Body of pancreas (tissue), 4 donors: ENCODE measurements at regions not wholly inside any gene's neighbourhood (a gene's known extent, or its start where the extent isn't known, plus 50 kb on each side); places are given as distances from the start of the nearest gene placed in this dataset.
A peak's percentile ranks its signal among the peaks of the same experiment; 100 is the strongest.

Experiments used
- ATAC-seq: fragments of 150-250 bp; one replicate; pipeline ENCODE4 v1.9.1; 2016
- DNase-seq, 4 donors: peaks; one replicate each; pipeline ENCODE4 v3.0.0-alpha.2; 2019
- H3K27ac ChIP-seq, 4 donors: fragments of 200-600 bp; sonication (generic); 1 replicate in 3 of 4; 2 replicates in 1 of 4; pipeline versions ENCODE4 v1.5.1 to v1.6.1; 2016 to 2019; ENCODE audit warnings: mild to moderate bottlenecking in 1 of 4, mixed read lengths in 1 of 4, moderate library complexity in 1 of 4
- H3K27me3 ChIP-seq, 2 donors: fragments of 200-600 bp; sonication (generic); one replicate each; pipeline ENCODE4 v1.6.0; 2016; ENCODE audit warnings: mild to moderate bottlenecking in 1 of 2
- H3K36me3 ChIP-seq, 2 donors: fragments of 200-600 bp; sonication (generic); replicated peaks in 1 of 2; 2 replicates each; pipeline ENCODE4 v1.5.1; 2016; ENCODE audit warnings: low read depth in 2 of 2; ENCODE audit not compliant: insufficient read depth in 1 of 2
- H3K4me1 ChIP-seq: fragments of 200-600 bp; sonication (generic); one replicate; pipeline ENCODE4 v1.6.0; 2016
- H3K4me3 ChIP-seq, 2 donors: fragments of 200-600 bp; sonication (generic); 1 replicate in 1 of 2; 2 replicates in 1 of 2; pipeline ENCODE4 v1.5.1; 2016 to 2019
- H3K9me3 ChIP-seq, 3 donors: fragments of 200-600 bp; sonication (generic); 1 replicate in 2 of 3; 2 replicates in 1 of 3; pipeline ENCODE4 v1.5.1; 2016
- CTCF ChIP-seq, 7 experiments: fragments of 450-650 bp in 4 of 7; fragments of 200-600 bp in 3 of 7; sonication (generic) in 3 of 7; IDR thresholded peaks; one replicate each; pipeline ENCODE4 v1.5.1; 2016 to 2019; ENCODE audit warnings: antibody characterized with exemption in 7 of 7
- POLR2A ChIP-seq, 3 donors: fragments of 450-650 bp; IDR thresholded peaks; one replicate each; pipeline ENCODE4 v1.6.1; 2016; ENCODE audit warnings: antibody characterized with exemption in 3 of 3, mild to moderate bottlenecking in 2 of 3
- WGBS, 2 donors: methylation state at CpG; one replicate each; pipeline ENCODE4 v1.1.5; 2017; 5-methylcytosine and 5-hydroxymethylcytosine counted together
- intact Hi-C: fragments of 100-400 bp; cut with DNase I; formaldehyde crosslinking; loops from one replicate; pipeline ENCODE4 v1.15.1; 2023

GRCh38 chr14:53412819-53413675 lies 259.9 kb upstream of the DDHD1 start:
- intact Hi-C loops, result no loop called here
- H3K36me3 ChIP-seq, result no peaks in the 10 kb centered on the region
- DNase-seq, result no peak
- TF ChIP-seq CTCF (IDR thresholded peaks at IDR 0.05) (peak in 1 of 7 experiments; percentile 17), POLR2A (IDR thresholded peaks at IDR 0.05) (no peak)
- no peak for ATAC-seq
- no peak overlapping the region for H3K27ac ChIP-seq
- H3K4me3 ChIP-seq, result no peak overlapping the region
- H3K27me3 ChIP-seq, result no peaks in the 10 kb centered on the region
- no peaks in the 10 kb centered on the region for H3K9me3 ChIP-seq
- no peaks in the 10 kb centered on the region for H3K4me1 ChIP-seq
- 45 to 52% methylated on average over 1 of the region's 1 CpG for WGBS, 2 donors

GRCh38 chr14:53411125-53411524 lies 258.0 kb upstream of the DDHD1 start:
- no peak for DNase-seq
- TF ChIP-seq POLR2A (IDR thresholded peaks at IDR 0.05), result no peak
- TF ChIP-seq CTCF (IDR thresholded peaks at IDR 0.05), result no peak
- 55 to 78% methylated on average over 4 of the region's 4 CpGs for WGBS, 2 donors
- H3K36me3 ChIP-seq, result no peaks in the 10 kb centered on the region
- intact Hi-C loops, result no loop called here
- H3K4me1 ChIP-seq, result no peaks in the 10 kb centered on the region
- H3K4me3 ChIP-seq, result no peak overlapping the region
- no peaks in the 10 kb centered on the region for H3K27me3 ChIP-seq
- H3K27ac ChIP-seq, result no peak overlapping the region
- H3K9me3 ChIP-seq, result no peaks in the 10 kb centered on the region
- no peak for ATAC-seq

GRCh38 chr14:53409969-53410368 lies 256.8 kb upstream of the DDHD1 start:
- H3K27ac ChIP-seq, result no peak overlapping the region
- H3K4me1 ChIP-seq, result no peaks in the 10 kb centered on the region
- H3K36me3 ChIP-seq, result no peaks in the 10 kb centered on the region
- no peaks in the 10 kb centered on the region for H3K27me3 ChIP-seq
- no peak for ATAC-seq
- whole genome bisulfite sequencing, 2 donors, result 73 to 74% methylated on average over 4 of the region's 4 CpGs
- no peak for DNase-seq
- no peak overlapping the region for H3K4me3 ChIP-seq
- TF ChIP-seq POLR2A (IDR thresholded peaks at IDR 0.05), result no peak
- TF ChIP-seq CTCF (IDR thresholded peaks at IDR 0.05), result no peak
- no peaks in the 10 kb centered on the region for H3K9me3 ChIP-seq
- intact Hi-C loops, result no loop called here

GRCh38 chr14:53409289-53409688 lies 256.2 kb upstream of the DDHD1 start:
- no peak overlapping the region for H3K27ac ChIP-seq
- no peaks in the 10 kb centered on the region for H3K27me3 ChIP-seq
- WGBS, 2 donors, result 79 to 83% methylated on average over 2 of the region's 2 CpGs

More at GRCh38 chr14:53409289-53409688, 256.2 kb upstream of the DDHD1 start:
- no peak overlapping the region for H3K4me3 ChIP-seq
- DNase-seq (no peak), ATAC-seq (no peak)
- H3K4me1 ChIP-seq, result no peaks in the 10 kb centered on the region
- H3K36me3 ChIP-seq, result no peaks in the 10 kb centered on the region
- intact Hi-C loops, result no loop called here
- TF ChIP-seq CTCF (IDR thresholded peaks at IDR 0.05) (no peak), POLR2A (IDR thresholded peaks at IDR 0.05) (no peak)
- no peaks in the 10 kb centered on the region for H3K9me3 ChIP-seq
